ENCODE measurements at regions not wholly inside any gene's neighbourhood (a gene's known extent, or its start where the extent isn't known, plus 50 kb on each side); places are given as distances from the start of the nearest gene placed in this dataset.
A peak's percentile ranks its signal among the peaks of the same experiment; 100 is the strongest.
"Not testable (repeated sequence)": the region's sequence is repeated elsewhere in the genome, so short reads cannot be mapped to it uniquely, and the experiment has no call there.

DNA sequence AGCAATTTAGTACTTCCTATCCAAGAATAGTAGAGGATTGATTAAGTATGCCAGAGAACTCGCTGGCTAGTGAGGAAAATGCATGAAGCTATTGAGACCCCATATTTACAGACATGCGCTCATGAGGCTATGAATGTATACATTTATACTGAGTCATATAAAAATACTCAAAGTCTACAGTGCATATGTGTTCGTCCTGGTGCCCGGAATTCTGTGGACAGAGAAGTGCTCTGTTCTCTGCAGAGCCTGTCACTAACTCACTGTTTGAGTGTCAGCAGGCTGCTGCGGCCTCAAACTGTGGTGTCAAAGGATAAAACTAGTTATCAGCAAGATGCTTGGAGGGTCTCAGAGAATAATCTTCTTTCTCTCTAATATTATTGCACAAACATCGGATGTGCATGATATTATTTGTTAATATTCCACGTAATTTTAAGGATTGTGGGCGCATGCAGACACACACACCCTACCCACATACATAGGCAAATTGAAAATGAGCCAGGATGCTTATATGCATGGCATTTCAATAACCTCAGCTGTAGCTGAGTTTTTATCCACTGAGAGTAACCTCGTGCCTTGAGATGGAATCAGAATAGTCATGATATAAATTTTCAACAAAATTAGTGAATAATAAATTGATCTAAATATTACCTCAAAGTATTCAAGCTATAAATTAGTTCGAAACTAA, 50.0 kb upstream of the TSC22D2 start:
- no peak for DNase-seq

GRCh38 chr3:150357140-150357539, 51.0 kb upstream of the TSC22D2 start:
- no peak for DNase-seq

DNA sequence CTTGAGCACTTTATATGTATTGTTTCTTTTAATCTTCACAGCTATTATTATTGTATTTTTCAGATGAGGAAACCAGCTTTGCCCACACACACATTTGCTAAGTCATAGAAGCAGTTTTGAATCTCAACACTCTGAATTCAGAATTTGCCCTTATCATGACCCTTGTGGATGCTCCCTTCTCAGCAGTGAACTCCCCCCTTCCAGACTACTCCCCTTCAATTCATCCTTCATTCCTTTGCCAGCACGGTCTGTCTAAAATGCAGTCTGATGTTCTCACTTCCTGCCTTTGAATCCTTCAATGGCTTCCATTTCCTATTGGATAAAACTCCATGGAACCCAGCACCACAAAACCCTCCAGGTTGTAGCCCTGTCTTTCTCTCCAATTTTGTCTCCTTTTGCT, 52.5 kb upstream of the TSC22D2 start:
- DNase-seq, result no peak

- DNase-seq, result no peak
These were observed 55.2 kb upstream of the TSC22D2 start for GRCh38 chr3:150352931-150353330.

- peak; percentile 46 for DNase-seq
These were observed 56.7 kb upstream of the TSC22D2 start for GRCh38 chr3:150351398-150351797.

GRCh38 chr3:150349314-150350097, 58.6 kb upstream of the TSC22D2 start:
- peak; percentile 49 for DNase-seq

DNA sequence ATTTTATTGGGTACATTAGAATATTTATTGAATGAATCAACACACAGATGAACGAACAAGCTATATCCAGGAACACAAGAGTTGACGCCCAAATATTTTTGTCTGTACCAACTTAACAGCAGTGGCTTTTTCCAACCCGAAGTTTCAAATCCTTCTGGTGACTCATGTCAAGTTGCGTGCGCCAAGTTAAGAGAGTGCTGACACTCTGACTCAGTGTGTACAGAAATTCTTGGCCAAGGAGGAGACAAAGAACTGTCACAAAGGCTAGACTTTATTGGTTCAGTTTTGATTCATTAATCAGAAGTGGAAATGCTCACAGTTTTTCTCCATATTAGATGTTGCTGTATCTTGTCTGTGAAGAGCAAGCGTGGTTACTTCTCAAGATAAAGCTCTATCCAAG, 59.6 kb upstream of the TSC22D2 start:
- peak; percentile 96 for DNase-seq

DNA sequence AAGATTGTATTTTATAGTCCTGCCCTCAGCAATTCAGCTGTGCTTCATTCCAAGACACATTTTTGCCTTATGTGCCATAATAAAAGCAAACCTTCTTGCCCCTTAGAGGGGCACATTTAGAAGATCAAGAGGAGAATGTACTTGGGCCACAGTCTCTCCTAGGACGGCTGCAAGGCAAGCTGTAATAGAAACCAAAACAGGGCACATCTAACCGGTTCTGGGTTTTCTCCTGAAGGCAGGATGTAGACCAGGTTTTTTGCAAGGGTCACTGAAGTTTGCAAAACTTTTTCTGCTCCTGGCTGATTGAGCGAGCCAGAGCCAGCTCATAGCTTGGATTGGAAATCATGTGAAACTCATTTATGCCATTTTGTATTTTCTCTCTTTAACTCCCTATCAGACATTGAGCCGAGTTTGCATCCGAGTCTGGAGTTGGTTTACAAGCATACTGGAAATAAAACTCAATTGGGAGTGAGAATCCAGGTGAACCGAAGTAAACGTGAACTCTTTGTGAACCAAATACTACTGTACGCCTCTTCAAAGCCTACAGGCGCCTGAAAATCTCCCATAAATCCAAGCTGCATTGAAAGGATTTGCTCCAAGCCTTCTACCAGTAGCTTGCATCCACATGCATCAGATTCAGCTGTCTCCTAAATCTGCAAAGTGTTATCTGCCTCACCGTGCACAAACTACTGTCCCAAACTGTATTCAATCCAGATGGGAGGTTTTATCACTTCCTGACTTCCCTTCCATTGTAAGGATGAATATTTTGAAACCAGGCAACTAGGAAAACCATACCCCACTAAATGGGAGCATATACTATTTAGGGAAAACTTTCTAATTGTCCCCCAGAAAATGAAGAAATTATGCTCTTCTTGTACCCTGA, 60.9 kb upstream of the TSC22D2 start:
- peak; percentile 80 for DNase-seq

GRCh38 chr3:150346266-150346665, 61.8 kb upstream of the TSC22D2 start:
- no peak for DNase-seq

GRCh38 chr3:150345021-150345538, 63.0 kb upstream of the TSC22D2 start:
- DNase-seq, result peak; percentile 86

- no peak for DNase-seq
These were observed 63.9 kb upstream of the TSC22D2 start for GRCh38 chr3:150344079-150344759.

GRCh38 chr3:150342896-150343467, 65.1 kb upstream of the TSC22D2 start:
- peak; percentile 57 for DNase-seq

DNA sequence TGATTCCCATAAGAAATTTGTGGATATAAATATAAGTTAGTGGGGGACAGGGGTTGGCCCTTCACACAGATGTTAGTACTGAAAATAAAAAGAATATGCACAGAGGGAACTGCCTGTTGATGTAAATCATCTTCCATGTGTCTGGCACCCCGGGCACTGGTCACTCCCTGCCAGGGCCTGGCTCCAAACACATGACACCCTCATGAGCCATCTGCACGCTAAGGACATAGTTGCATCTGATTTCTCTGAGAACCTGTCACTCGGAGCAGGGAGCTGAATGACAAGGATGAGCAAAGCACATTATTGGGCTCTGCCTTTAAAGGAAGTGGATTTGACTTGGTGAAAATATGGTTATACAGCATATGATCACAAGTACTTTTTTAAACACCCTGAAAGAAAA, 66.2 kb upstream of the TSC22D2 start:
- no peak for DNase-seq

- not testable (repeated sequence) for DNase-seq
These were observed 71.7 kb upstream of the TSC22D2 start for GRCh38 chr3:150336363-150336762.

DNA sequence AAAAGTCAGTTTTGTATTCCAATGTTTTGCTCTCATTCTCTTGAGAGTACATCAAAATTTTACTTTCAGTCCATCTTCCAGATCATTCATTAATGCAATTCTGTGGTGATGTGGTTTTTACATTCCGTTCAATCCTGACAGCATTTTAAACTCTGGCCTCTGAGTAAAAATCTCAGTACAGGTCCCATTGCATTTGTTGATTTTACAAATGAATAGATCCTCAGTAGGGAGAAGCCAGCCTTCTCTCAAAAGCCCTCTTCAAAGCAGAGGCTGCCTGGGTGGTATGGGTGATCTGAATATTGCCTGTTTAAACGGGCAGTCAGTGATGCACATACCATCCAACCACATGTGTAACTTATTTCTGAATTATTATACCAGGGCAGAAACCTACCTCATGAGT, 72.5 kb upstream of the TSC22D2 start:
- peak; percentile 59 for DNase-seq

GRCh38 chr3:150334974-150335373, 73.1 kb upstream of the TSC22D2 start:
- no peak for DNase-seq

- no peak for DNase-seq
These were observed 74.6 kb upstream of the TSC22D2 start for GRCh38 chr3:150333477-150333876.

GRCh38 chr3:150331978-150332568, 76.0 kb upstream of the TSC22D2 start:
- DNase-seq, result no peak

DNA sequence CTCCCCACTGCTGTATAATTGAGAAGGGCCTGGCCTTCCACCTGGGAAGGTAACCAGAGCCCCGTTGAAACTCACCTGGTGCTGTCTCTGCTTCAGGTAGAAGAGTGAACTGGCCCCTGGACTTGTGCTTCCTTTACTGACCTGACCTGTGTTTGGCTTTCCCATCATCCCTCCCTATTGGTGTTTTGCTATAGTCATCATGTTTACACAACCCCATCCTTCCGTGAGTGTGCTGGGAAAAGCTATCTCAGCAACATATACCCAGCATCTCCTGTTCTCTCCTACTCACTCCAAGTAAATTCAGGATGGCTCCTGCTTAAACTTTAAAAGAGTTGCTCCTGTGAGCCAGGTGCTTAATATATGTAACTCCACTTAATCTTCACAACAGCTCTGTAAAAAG, 77.2 kb upstream of the TSC22D2 start:
- no peak for DNase-seq

DNA sequence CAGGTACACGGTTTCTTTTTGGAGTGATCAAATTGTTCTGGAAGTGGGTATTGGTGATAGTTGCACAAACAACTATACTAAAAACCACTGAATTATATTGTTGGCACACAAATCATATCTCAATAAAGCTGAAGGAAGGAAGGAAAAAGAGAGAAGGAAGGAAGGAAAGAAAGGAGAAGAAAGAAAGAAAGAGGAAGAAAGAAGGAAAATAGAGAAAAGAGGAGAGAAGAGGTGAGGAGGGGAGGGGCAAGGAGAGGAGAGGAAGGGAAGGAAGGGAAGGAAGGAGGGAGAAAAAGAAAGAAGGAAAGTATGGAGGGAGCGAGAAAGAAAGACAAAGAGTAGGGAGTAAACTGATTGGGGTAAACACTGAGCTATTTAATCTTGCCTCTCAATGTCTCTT, 77.9 kb upstream of the TSC22D2 start:
- no peak for DNase-seq

GRCh38 chr3:150329408-150329807, 78.7 kb upstream of the TSC22D2 start:
- no peak for DNase-seq

DNA sequence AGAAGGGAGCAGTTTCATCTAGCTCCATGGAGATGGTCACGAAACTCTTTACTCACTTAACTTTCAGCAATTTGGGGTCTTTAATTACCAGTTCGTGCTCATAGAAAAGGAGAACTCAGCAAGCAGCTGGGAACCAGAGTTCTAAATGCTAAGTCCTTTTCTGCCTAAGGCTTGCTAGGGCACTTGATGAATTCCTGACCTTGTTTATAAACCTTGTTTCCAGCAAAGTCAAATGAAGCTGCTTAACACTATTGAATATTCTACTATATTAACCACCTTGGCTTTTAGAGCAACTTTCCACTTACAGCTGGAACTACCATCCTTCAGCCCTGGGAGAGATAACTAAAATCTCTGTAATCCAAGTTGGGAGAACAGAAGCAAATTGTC, 79.5 kb upstream of the TSC22D2 start:
- DNase-seq, result no peak

Data from fibroblast of skin of right biceps (primary cell).